GM21367 (cell line): ENCODE measurements at regions not wholly inside any gene's neighbourhood (a gene's known extent, or its start where the extent isn't known, plus 50 kb on each side); places are given as distances from the start of the nearest gene placed in this dataset.
"Not testable (repeated sequence)": the region's sequence is repeated elsewhere in the genome, so short reads cannot be mapped to it uniquely, and the experiment has no call there.

Source experiments
- ATAC-seq: cut with Tn5 transposase; IDR thresholded peaks from one replicate; pipeline ENCODE4 v1.9.1; 2021; ENCODE audit not compliant: unreplicated experiment

- not testable (repeated sequence) for ATAC-seq
Measured at GRCh38 chr1:120941066-120941465, 51.5 kb downstream of the PPIAL4A start.

DNA sequence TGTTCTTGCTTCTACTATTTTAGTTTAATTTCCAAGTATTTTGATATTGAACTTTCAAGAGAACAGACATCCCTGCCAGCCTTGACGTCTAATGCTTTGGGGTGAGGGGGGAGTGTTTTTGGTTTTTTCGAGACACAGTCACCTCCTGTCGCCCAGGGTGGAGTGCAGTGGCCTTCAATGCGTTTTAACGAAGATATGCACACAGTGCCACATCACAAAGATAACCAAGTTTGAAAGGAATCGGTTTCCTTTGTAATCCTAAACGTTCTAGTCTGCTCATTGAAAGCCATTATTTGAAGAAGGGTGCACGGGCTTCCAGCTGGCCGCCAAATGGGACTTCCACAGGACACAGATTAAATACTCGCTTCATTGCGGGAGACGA lies 52.3 kb downstream of the PPIAL4A start:
- ATAC-seq: not testable (repeated sequence)

DNA sequence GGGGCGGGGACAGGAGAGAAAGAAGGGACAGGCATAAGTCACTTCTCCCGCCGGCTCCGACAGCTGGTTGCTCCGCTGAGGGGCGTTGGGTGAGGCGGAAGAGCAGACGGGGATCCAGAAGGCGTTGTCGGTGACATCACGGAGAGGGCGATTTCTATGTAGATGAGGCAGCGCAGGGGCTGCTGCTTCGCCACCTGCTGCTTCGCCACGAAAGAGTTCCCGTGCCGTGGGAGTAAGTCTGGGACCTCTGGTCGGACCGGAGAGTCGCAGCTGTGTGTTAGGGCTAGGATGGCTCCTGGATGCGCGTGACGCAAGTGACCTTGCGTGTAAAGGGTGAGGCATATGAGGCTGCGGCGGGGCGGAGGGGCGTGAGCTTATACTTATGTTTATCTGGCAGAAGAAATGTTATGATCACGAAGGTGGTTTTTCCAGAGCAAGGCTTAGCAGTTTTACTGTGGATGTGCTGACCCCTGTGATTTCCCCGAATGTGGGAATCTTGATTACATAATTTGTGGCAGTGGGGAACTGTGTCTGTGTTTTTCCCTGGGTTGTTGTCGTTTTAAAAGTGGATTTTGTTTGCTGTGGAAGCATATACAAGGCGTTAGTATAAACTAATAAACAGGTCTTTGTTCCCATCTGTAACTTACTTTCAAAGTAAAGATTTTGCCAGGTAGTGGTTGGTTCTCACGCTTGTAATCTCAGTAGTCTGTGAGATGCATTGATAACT lies 52.8 kb downstream of the PPIAL4A start:
- peak; percentile 81 for ATAC-seq

GRCh38 chr1:120942945-120943319 lies 53.4 kb downstream of the PPIAL4A start:
- not testable (repeated sequence) for ATAC-seq

- not testable (repeated sequence) for ATAC-seq
Measured at GRCh38 chr1:120944691-120945090, 55.1 kb downstream of the PPIAL4A start.

- ATAC-seq: not testable (repeated sequence)
Measured at GRCh38 chr1:120945122-120945521, 55.6 kb downstream of the PPIAL4A start.

DNA sequence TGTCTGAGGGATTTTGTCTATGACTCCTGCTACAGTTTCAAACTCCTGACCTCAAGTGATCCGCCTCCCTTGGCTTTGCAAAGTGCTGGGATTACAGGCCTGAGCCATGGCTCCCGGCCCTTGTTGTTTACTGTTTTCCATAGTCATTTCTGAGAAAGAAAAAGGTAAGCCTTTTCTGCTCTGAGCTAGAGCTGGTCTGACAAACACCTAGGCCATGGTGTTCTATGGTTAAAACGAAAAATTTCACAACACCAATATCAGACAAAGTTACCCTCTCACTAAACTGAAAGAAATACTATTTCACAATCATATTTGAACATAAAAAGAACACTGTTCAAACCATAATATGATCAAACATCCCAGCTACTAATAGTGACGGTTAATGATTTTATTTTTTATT lies 57.5 kb downstream of the PPIAL4A start:
- not testable (repeated sequence) for ATAC-seq

DNA sequence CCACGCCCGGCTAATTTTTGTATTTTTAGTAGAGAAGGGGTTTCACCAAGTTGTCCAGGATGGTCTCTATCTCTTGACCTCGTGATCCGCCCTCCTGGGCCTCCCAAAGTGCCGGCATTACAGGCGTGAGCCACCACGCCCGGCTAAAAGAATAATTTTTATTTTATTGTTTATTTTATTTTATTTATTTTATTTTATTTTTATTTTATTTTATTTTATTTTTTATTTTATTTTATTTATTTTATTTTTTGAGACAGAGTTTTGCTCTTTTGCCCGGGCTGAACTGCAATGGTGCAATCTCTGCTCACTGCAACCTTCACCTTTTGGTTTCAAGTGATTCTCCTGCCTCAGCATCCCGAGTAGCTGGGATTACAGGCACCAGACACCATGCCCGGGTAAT lies 60.2 kb downstream of the PPIAL4A start:
- ATAC-seq: not testable (repeated sequence)

DNA sequence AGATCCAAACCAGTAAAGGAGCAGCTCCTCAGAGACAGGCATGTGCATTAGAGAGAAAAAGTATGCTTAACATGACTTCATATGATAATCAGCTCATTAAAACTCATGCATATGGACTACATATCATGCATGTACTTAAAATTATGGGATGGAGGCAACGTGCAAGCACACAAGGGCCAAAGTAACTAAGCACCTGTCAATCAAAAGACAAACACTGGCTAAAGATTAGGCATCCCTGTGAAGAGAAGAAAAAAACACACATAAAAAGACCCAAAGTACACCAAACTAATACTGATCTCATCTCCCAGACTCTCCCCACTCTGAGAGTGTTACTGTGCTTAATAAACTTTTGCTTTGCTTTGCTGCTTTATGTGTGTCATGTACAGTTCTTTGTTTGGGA lies 61.1 kb downstream of the PPIAL4A start:
- not testable (repeated sequence) for ATAC-seq

DNA sequence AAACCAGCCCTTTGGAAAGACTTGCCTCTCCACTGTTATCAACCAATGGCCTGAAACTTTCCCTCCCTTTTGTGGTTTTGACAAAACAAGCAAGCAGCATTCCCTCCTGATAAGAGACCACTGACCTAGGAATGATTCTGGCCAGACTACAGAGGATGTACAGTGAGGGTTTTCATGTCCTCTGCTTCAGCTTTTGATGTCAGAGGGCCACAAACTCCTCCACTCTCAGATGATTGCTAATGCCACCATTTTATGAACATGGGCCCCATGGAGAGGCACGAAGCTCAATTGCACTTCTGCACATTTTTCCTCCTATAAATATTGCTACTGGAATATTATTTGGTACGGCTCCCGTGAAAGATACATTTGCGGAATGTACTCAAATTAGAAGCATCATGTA lies 61.5 kb downstream of the PPIAL4A start:
- ATAC-seq: not testable (repeated sequence)

DNA sequence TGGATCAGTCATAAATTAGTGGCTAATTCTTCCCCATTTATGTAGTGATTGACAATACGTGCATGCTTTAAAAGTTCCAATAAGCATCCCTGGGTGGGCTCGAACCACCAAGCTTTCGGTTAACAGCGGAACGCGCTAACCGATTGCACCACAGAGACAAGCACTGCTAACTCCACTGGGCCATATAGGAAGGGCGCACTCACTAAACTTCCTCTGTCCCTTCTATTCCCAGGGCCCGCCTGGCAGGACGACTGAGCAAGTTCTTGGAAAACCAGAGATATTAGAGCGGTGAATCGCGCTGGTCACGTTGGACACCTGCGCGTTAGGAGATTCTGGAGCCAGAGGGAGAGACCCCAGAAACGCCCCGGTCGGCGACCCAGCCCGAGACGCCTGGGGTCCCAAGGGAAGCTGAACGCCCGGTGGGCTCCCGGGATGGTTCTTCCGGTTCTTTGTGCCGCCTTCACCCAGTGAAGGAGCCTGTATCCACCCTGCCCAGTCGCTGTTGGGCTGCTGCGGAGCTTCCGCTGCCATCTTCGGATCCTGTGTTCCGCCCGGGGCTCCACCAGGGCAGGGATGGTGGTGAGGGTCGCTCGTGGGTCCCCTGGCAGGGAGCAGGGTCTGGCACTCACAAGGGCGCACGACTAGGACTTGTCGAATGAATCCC lies 62.8 kb downstream of the PPIAL4A start:
- not testable (repeated sequence) for ATAC-seq

GRCh38 chr1:120952871-120953265 lies 63.3 kb downstream of the PPIAL4A start:
- not testable (repeated sequence) for ATAC-seq

GRCh38 chr1:120954736-120955135 lies 65.2 kb downstream of the PPIAL4A start:
- no peak for ATAC-seq

DNA sequence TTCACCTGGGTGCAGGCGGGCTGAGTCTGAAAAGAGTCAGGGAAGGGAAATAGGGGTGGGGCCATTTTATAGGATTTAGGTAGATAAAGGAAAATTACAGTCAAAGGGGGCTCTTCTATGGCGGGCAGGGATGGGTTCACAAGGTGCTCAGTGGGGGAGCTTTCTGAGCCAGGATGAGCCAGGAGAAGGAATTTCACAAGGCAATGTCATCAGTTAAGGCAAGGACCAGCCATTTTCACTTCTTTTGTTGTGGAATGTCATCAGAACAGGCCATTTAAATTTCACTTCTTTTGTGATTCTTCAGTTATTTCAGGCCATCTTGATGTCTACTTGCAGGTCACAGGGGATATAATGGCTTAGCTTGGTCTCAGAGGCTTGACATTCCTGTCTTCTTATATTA lies 66.4 kb downstream of the PPIAL4A start:
- not testable (repeated sequence) for ATAC-seq

DNA sequence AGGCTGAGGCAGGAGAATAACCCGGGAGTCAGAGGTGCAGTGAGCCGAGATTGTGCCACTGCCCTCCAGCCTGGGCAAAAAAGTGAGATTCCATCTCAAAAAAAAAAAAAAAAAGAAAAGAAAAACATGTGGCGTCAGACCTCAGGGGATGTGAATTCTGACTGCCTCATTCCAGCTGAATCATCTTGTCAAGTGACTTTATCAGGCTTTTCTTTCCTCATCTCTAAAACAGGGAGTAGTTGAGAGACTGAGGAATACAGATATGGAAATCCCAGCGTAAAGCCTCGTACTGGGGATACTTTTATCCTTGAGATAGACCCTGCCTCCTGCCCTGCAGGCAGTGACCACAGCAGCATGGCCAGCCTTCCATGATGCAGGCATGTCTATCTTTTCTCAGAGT lies 76.4 kb downstream of the PPIAL4A start:
- not testable (repeated sequence) for ATAC-seq

DNA sequence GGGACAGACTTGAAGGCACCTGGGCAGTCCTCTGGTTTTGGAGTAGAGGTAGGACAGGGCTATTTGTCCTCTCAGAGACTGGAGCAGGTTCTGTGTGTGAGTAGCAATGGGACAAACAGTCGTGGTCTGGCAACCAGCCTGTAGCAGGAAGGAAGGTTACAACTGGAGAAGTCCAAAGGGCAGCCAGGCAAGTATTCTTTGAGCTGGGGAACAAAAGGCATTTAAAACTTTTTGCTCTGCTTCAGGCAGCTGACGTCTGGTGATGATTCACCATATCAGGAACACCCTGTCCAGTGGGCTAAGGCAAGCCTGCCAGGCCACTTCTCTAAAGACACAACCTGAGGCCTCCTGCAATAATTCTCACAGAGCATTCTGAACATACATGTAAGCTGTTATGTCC lies 83.3 kb downstream of the PPIAL4A start:
- not testable (repeated sequence) for ATAC-seq

- not testable (repeated sequence) for ATAC-seq
Measured at GRCh38 chr1:120973836-120974235, 84.3 kb downstream of the PPIAL4A start.

GRCh38 chr1:120977279-120977678 lies 87.7 kb downstream of the PPIAL4A start:
- ATAC-seq: not testable (repeated sequence)

- not testable (repeated sequence) for ATAC-seq
Measured at GRCh38 chr1:120981489-120982094, 92.0 kb downstream of the PPIAL4A start.

GRCh38 chr1:120994614-120995013 lies 105.0 kb downstream of the PPIAL4A start:
- ATAC-seq: not testable (repeated sequence)

DNA sequence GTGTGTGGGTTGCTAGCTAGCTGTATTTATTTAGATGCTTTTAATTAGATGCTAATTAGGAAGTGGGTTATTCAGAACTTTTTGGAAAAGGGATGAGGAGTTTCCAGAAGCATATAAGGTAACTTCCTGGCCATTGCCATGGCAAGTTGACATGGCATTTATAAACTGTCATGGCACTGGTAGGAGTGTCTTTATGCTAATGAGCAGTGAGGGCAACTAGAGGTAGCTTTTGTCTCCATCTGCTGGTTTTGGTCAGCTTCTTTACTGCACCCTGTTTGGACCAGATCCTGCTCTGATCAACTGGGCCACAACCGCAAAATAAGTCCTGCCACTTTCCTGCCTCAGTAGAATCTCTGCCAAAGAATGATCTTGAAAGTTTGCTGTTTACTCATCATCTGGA lies 105.5 kb downstream of the PPIAL4A start:
- ATAC-seq: not testable (repeated sequence)
